ENCODE measurements at regions not wholly inside any gene's neighbourhood (a gene's known extent, or its start where the extent isn't known, plus 50 kb on each side); places are given as distances from the start of the nearest gene placed in this dataset.

- Histone ChIP-seq H3K4me3 (no peak overlapping the region), H3K36me3 (no peaks in the 10 kb centered on the region), H3K27ac (peak overlapping the region in 3 of 4 donors; percentile 16 to 36 (median 33)), H3K9me3 (no peaks in the 10 kb centered on the region), H3K27me3 (no peaks in the 10 kb centered on the region), H3K4me1 (peaks cover 4 to 18% (median 6%) of the 10 kb centered on the region in 3 donors)
- peak in 3 of 4 donors; percentile 13 to 43 (median 30) for ATAC-seq
- no peak for FAIRE-seq
- WGBS, 2 donors: 47 to 51% methylated on average over 5 of the region's 5 CpGs
- no peak for TF ChIP-seq CTCF (IDR thresholded peaks at IDR 0.05)
- intact Hi-C loops (cut with DNase I): no loop called here
- DNase-seq: peak in 1 of 6 donors; percentile 17
Measured at GRCh38 chr6:11364971-11365397, 132.5 kb upstream of the NEDD9 start.

GRCh38 chr6:11363881-11364576 lies 131.6 kb upstream of the NEDD9 start:
- 31 to 32% methylated on average over 2 of the region's 2 CpGs for WGBS, 2 donors
- Histone ChIP-seq H3K36me3 (no peaks in the 10 kb centered on the region), H3K27me3 (no peaks in the 10 kb centered on the region), H3K27ac (no peak overlapping the region), H3K4me1 (peaks cover 4 to 18% (median 6%) of the 10 kb centered on the region in 3 donors), H3K4me3 (no peak overlapping the region), H3K9me3 (no peaks in the 10 kb centered on the region)
- intact Hi-C loops (cut with DNase I): no loop called here
- no peak for ATAC-seq
- TF ChIP-seq CTCF (IDR thresholded peaks at IDR 0.05): no peak
- DNase-seq: no peak
- no peak for FAIRE-seq

GRCh38 chr6:11362564-11362963 lies 130.1 kb upstream of the NEDD9 start:
- intact Hi-C loops (cut with DNase I): no loop called here
- H3K4me3 ChIP-seq: no peak overlapping the region
- no peaks in the 10 kb centered on the region for H3K27me3 ChIP-seq
- 66 to 85% methylated on average over 1 of the region's 1 CpG for WGBS, 2 donors
- FAIRE-seq (no peak), ATAC-seq (no peak), DNase-seq (no peak)
- no peaks in the 10 kb centered on the region for H3K36me3 ChIP-seq
- TF ChIP-seq CTCF (IDR thresholded peaks at IDR 0.05): no peak
- peaks cover 0 to 12% (median 4%) of the 10 kb centered on the region in 3 donors for H3K4me1 ChIP-seq
- no peak overlapping the region for H3K27ac ChIP-seq
- no peaks in the 10 kb centered on the region for H3K9me3 ChIP-seq

- Histone ChIP-seq H3K9me3 (no peaks in the 10 kb centered on the region), H3K27me3 (no peaks in the 10 kb centered on the region), H3K36me3 (no peaks in the 10 kb centered on the region), H3K27ac (no peak overlapping the region), H3K4me3 (no peak overlapping the region), H3K4me1 (no peaks in the 10 kb centered on the region)
- intact Hi-C loops (cut with DNase I): no loop called here
- 75 to 78% methylated on average over 4 of the region's 4 CpGs for WGBS, 2 donors
- DNase-seq: no peak
- no peak for ATAC-seq
- TF ChIP-seq CTCF (IDR thresholded peaks at IDR 0.05): no peak
- no peak for FAIRE-seq
Measured at GRCh38 chr6:11358904-11359830, 126.7 kb upstream of the NEDD9 start.

Data from pancreas (tissue), 10 donors.